SK-N-SH (cell line): ENCODE measurements at regions not wholly inside any gene's neighbourhood (a gene's known extent, or its start where the extent isn't known, plus 50 kb on each side); places are given as distances from the start of the nearest gene placed in this dataset.

Experiments used
- CTCF ChIA-PET: fragments of 300-600, 350-600 bp; formaldehyde crosslinking; extraction: SDS; loops from one replicate; lab custom pipeline; 2021; lab: Yijun Ruan, JAX
- POLR2A ChIA-PET: fragments of 350-600 bp; sonication (Branson Sonifier 250); formaldehyde crosslinking; extraction: SDS; loops from one replicate; lab custom pipeline; 2020; ENCODE audit warnings: antibody characterized with exemption, inconsistent platforms; lab: Yijun Ruan, JAX
- DNase-seq: peaks from one replicate; pipeline ENCODE4 v3.0.0; 2012
- H2AFZ ChIP-seq: fragments of 200-600 bp; sonication (generic); 2 replicates; pipeline ENCODE4 v1.8.1; 2016; ENCODE audit warnings: antibody characterized with exemption, mild to moderate bottlenecking, low read depth
- H3F3A ChIP-seq: fragments of 200-600 bp; sonication (generic); replicated peaks from 2 replicates; pipeline ENCODE3; 2016; ENCODE audit warnings: antibody characterized with exemption, mild to moderate bottlenecking; ENCODE audit not compliant: insufficient read depth
- H3K27ac ChIP-seq, 2 experiments: fragments of 200-500 bp in 1 of 2; fragments of 200-600 bp in 1 of 2; sonication (Bioruptor generic) in 1 of 2; sonication (generic), shearing (Covaris generic) in 1 of 2; 2 replicates each; pipeline versions ENCODE4 v1.5.1 to v1.6.1; 2014 to 2016; ENCODE audit warnings: low read depth in 2 of 2, inconsistent platforms in 1 of 2, low read length in 1 of 2, mild to moderate bottlenecking in 1 of 2, mixed read lengths in 1 of 2
- H3K27me3 ChIP-seq: fragments of 200-600 bp; sonication (generic), shearing (Covaris generic); 2 replicates; pipeline ENCODE4 v1.6.1; 2016; ENCODE audit warnings: mixed run types; ENCODE audit not compliant: insufficient read depth
- H3K36me3 ChIP-seq, 2 experiments: fragments of 200-500 bp in 1 of 2; fragments of 200-600 bp in 1 of 2; sonication (Bioruptor generic) in 1 of 2; sonication (generic) in 1 of 2; replicated peaks in 1 of 2; 2 replicates each; pipeline versions ENCODE3 to v1.5.1; 2014 to 2016; ENCODE audit warnings: low read length in 1 of 2, mild to moderate bottlenecking in 1 of 2; ENCODE audit not compliant: insufficient read depth in 2 of 2, control insufficient read depth in 1 of 2
- H3K4me1 ChIP-seq, 2 experiments: fragments of 200-500 bp in 1 of 2; fragments of 200-600 bp in 1 of 2; sonication (Bioruptor generic) in 1 of 2; sonication (generic), shearing (Covaris generic) in 1 of 2; 2 replicates each; pipeline versions ENCODE4 v1.5.1 to v1.6.1; 2014 to 2016; ENCODE audit warnings: low read depth in 1 of 2, low read length in 1 of 2, mixed run types in 1 of 2; ENCODE audit not compliant: insufficient read depth in 2 of 2, control insufficient read depth in 1 of 2
- H3K4me2 ChIP-seq: fragments of 200-600 bp; sonication (generic), shearing (Covaris generic); 2 replicates; pipeline ENCODE4 v1.6.1; 2017; ENCODE audit warnings: mixed run types
- H3K4me3 ChIP-seq, 2 experiments: fragments of 200-500 bp in 1 of 2; fragments of 200-600 bp in 1 of 2; sonication (Bioruptor generic) in 1 of 2; sonication (generic), shearing (Covaris generic) in 1 of 2; 2 replicates each; pipeline versions ENCODE4 v1.5.1 to v1.8.1; 2014 to 2016; ENCODE audit warnings: low read depth in 2 of 2, inconsistent platforms in 1 of 2, low read length in 1 of 2, mild to moderate bottlenecking in 1 of 2, mixed read lengths in 1 of 2, moderate library complexity in 1 of 2
- H3K79me2 ChIP-seq: fragments of 200-600 bp; sonication (generic); 2 replicates; pipeline ENCODE4 v1.8.1; 2017; ENCODE audit warnings: mild to moderate bottlenecking; ENCODE audit not compliant: insufficient read depth
- H3K9ac ChIP-seq: fragments of 200-600 bp; sonication (generic); 2 replicates; pipeline ENCODE4 v1.6.1; 2017; ENCODE audit warnings: mixed run types
- H3K9me2 ChIP-seq: fragments of 200-600 bp; sonication (generic); 2 replicates; pipeline ENCODE4 v1.6.1; 2017; ENCODE audit warnings: mixed run types
- H3K9me3 ChIP-seq: fragments of 200-600 bp; sonication (generic); 2 replicates; pipeline ENCODE4 v1.6.1; 2017; ENCODE audit warnings: mixed run types, mild to moderate bottlenecking, moderate library complexity
- H4K20me1 ChIP-seq: fragments of 200-600 bp; sonication (generic); 2 replicates; pipeline ENCODE4 v1.6.1; 2017; ENCODE audit warnings: mild to moderate bottlenecking, mixed run types; ENCODE audit not compliant: insufficient read depth
- JUND ChIP-seq: IDR thresholded peaks from 2 replicates; pipeline ENCODE4 v1.4.0; 2012
- MXI1 ChIP-seq: IDR thresholded peaks from 2 replicates; pipeline ENCODE4 v1.6.1; 2012; ENCODE audit warnings: mild to moderate bottlenecking, low read depth, low read length, improper control_type of control experiment
- NRF1 ChIP-seq: IDR thresholded peaks from 2 replicates; pipeline ENCODE4 v1.6.1; 2012; ENCODE audit warnings: low read depth, mild to moderate bottlenecking, low read length
- YY1 ChIP-seq: IDR thresholded peaks from 2 replicates; pipeline ENCODE4 v1.4.0; 2012; ENCODE audit warnings: low read depth, mild to moderate bottlenecking
- WGBS: methylation state at CpG from one replicate; pipeline ENCODE4 v1.1.6; 2017; ENCODE audit warnings: low lambda C conversion rate; 5-methylcytosine and 5-hydroxymethylcytosine counted together
- TF ChIP-seq, protein P1 (sequence below): fragments of 150-350 bp; IDR thresholded peaks from 2 replicates; pipeline ENCODE4 v1.6.1; 2017; ENCODE audit warnings: antibody characterized with exemption, low read length, low read depth, borderline replicate concordance
- TF ChIP-seq, protein P2 (sequence below): IDR thresholded peaks from 2 replicates; pipeline ENCODE4; 2012

DNA sequence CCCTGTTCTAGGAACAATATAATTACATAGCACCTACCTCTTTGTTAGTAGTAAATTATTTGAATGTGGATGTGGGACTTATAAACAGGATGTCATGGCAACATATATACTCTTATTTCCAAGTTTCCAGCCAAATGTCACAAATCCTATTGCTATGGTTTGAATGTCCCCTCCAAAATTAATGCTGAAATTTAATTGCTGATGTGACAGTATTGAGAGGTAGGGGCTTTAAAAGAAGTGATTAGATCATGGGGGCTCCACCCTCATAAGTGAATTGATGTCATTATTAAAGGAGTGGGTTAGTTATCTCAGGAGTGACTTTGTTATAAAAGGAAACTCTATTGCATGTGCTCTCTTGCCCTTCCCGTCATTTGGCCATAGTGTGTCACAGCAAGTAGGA lies 164.2 kb upstream of the ATF7IP start:
- no peaks in the 10 kb centered on the region for H3K9me2 ChIP-seq
- H3K4me2 ChIP-seq = no peak overlapping the region
- H3K4me3 ChIP-seq = no peak overlapping the region
- no peak overlapping the region for H3K9ac ChIP-seq
- WGBS = 30% methylated on average over 1 of the region's 1 CpG
- no peaks in the 10 kb centered on the region for H3K36me3 ChIP-seq
- H3K27ac ChIP-seq = no peak overlapping the region
- POLR2A ChIA-PET = no interaction called here
- CTCF ChIA-PET = interaction anchor here (1.5 kb wide), 1 partner anchor 15 kb away, joined by 3 read pairs; no protein-coding TSS in a partner anchor
- no peaks in the 10 kb centered on the region for H3K27me3 ChIP-seq
- H4K20me1 ChIP-seq = no peaks in the 10 kb centered on the region
- H3F3A ChIP-seq = no peaks in the 10 kb centered on the region
- no peak overlapping the region for H2AFZ ChIP-seq
- H3K4me1 ChIP-seq = no peaks in the 10 kb centered on the region
- H3K9me3 ChIP-seq = no peaks in the 10 kb centered on the region
- DNase-seq = no peak
- no peak for TF ChIP-seq MXI1
- TF ChIP-seq YY1 = no peak
- no peaks in the 10 kb centered on the region for H3K79me2 ChIP-seq

DNA sequence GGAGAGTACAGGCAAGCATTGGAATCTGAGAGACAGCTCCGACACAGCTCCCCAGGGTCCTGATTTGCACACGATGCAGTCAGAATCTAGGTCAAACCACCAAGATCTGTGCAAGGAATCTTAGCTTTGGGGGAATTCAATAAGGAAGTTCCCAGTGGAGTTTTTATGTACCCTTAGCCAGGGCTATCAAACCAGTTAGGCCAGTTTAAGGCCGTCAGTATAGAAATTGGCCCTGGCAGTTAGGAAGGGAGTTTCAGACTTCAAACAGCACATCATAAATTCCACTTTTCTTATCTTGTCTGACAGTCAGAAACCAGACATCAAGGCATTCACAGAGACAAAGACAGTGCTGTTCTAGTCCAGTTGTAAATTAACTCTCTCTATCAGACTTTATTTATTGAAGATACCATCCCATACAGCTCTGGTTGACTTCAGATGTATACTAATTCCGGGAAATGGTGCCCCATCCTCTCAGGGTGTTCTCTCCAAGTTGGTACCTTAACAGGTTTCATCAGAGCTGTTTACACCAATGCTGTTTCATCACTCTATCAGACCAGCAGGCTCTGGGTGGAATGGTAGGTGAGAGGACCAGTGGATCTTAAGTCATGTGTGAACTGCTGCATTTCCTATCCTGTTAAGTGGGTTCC lies 157.5 kb upstream of the ATF7IP start:
- H3K36me3 ChIP-seq = no peaks in the 10 kb centered on the region
- H3K9me3 ChIP-seq = no peaks in the 10 kb centered on the region
- no peaks in the 10 kb centered on the region for H4K20me1 ChIP-seq
- H3K4me3 ChIP-seq = no peak overlapping the region
- 17% methylated on average over 4 of the region's 4 CpGs for WGBS
- H3K27me3 ChIP-seq = no peaks in the 10 kb centered on the region
- no peak overlapping the region for H2AFZ ChIP-seq
- no peaks in the 10 kb centered on the region for H3K4me1 ChIP-seq
- CTCF ChIA-PET = interaction anchor here (1.0 to 1.1 kb wide), 2 partner anchors 22 to 30 kb away, joined by 3 read pairs; no protein-coding TSS in a partner anchor
- H3K4me2 ChIP-seq = no peak overlapping the region
- TF ChIP-seq, protein P1, sequence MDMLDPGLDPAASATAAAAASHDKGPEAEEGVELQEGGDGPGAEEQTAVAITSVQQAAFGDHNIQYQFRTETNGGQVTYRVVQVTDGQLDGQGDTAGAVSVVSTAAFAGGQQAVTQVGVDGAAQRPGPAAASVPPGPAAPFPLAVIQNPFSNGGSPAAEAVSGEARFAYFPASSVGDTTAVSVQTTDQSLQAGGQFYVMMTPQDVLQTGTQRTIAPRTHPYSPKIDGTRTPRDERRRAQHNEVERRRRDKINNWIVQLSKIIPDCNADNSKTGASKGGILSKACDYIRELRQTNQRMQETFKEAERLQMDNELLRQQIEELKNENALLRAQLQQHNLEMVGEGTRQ = no peak
- no peak for TF ChIP-seq NRF1
- TF ChIP-seq, all 33 proteins: peak for 0
- Histone ChIP-seq H3K9ac (no peak overlapping the region), H3F3A (no peaks in the 10 kb centered on the region), H3K9me2 (no peaks in the 10 kb centered on the region), H3K79me2 (no peaks in the 10 kb centered on the region), H3K27ac (no peak overlapping the region)
- POLR2A ChIA-PET = no interaction called here
- DNase-seq = no peak

DNA sequence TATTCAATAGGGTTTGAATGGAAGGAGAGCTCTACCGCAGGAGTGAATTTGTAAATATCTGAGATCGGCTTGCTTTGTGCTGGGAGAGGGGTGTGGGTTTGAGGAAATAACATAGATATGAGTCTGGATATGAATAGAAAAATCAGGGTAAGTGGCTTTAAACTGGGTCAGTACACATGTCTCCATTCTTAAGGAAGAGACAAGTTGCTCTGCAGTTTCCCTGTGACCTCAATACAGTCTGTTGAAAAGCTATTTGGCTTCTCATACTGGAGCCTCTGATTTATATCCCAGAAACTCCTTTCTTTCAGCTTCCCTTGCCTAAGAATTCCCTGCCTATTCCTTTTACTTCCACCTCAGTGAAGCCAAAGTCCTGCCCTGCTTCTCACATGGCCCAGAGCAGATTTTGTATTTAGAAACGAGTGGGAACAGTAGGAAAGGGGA lies 153.5 kb upstream of the ATF7IP start:
- H3K27me3 ChIP-seq = no peaks in the 10 kb centered on the region
- peaks cover 0 to 3% of the 10 kb centered on the region in 2 experiments; a peak in 1 of 4 replicates for H3K4me1 ChIP-seq
- no peaks in the 10 kb centered on the region for H3K9me3 ChIP-seq
- no peak overlapping the region for H2AFZ ChIP-seq
- no peak for DNase-seq
- no peak overlapping the region for H3K4me2 ChIP-seq
- no peaks in the 10 kb centered on the region for H3K79me2 ChIP-seq
- TF ChIP-seq, protein P2, sequence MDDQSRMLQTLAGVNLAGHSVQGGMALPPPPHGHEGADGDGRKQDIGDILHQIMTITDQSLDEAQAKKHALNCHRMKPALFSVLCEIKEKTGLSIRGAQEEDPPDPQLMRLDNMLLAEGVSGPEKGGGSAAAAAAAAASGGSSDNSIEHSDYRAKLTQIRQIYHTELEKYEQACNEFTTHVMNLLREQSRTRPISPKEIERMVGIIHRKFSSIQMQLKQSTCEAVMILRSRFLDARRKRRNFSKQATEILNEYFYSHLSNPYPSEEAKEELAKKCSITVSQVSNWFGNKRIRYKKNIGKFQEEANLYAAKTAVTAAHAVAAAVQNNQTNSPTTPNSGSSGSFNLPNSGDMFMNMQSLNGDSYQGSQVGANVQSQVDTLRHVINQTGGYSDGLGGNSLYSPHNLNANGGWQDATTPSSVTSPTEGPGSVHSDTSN = no peak
- no peak for TF ChIP-seq JUND
- no peaks in the 10 kb centered on the region for H3F3A ChIP-seq
- no peaks in the 10 kb centered on the region for H4K20me1 ChIP-seq
- ChIA-PET POLR2A (no interaction called here), CTCF (interaction anchor here (0.9 kb wide), 1 partner anchor 26 kb away, joined by 3 read pairs; no protein-coding TSS in a partner anchor)
- H3K9ac ChIP-seq = no peak overlapping the region
- H3K27ac ChIP-seq = no peak overlapping the region
- H3K4me3 ChIP-seq = no peak overlapping the region
- WGBS = 67% methylated on average over 3 of the region's 3 CpGs
- H3K9me2 ChIP-seq = no peaks in the 10 kb centered on the region
- H3K36me3 ChIP-seq = no peaks in the 10 kb centered on the region
